GM23248 (cell line): ENCODE measurements at regions not wholly inside any gene's neighbourhood (a gene's known extent, or its start where the extent isn't known, plus 50 kb on each side); places are given as distances from the start of the nearest gene placed in this dataset.

Experiments
- DNase-seq: peaks from one replicate; pipeline ENCODE4 v3.0.0-alpha.2; 2015
- H2AFZ ChIP-seq: fragments of 200-600 bp; sonication (generic); 2 replicates; pipeline ENCODE4 v1.6.1; 2016; ENCODE audit warnings: antibody characterized with exemption
- H3F3A ChIP-seq: fragments of 200-600 bp; sonication (generic); 2 replicates; pipeline ENCODE4 v1.6.1; 2016; ENCODE audit warnings: mild to moderate bottlenecking, antibody characterized with exemption, mixed run types; ENCODE audit not compliant: insufficient read depth
- H3K27ac ChIP-seq: fragments of 200-600 bp; sonication (generic); 2 replicates; pipeline ENCODE4 v1.5.1; 2016; ENCODE audit warnings: mild to moderate bottlenecking
- H3K27me3 ChIP-seq: fragments of 200-600 bp; sonication (generic); replicated peaks from 2 replicates; pipeline ENCODE4 v1.6.1; 2016; ENCODE audit warnings: mild to moderate bottlenecking; ENCODE audit not compliant: insufficient read depth
- H3K36me3 ChIP-seq: fragments of 200-600 bp; sonication (generic); 2 replicates; pipeline ENCODE4 v1.6.1; 2016; ENCODE audit warnings: low read depth, mild to moderate bottlenecking
- H3K4me1 ChIP-seq: fragments of 200-600 bp; sonication (generic); 2 replicates; pipeline ENCODE4 v1.6.1; 2016; ENCODE audit warnings: mild to moderate bottlenecking; ENCODE audit not compliant: insufficient read depth
- H3K4me2 ChIP-seq: fragments of 200-600 bp; sonication (generic); one replicate; pipeline ENCODE4 v1.6.1; 2016; ENCODE audit warnings: mild to moderate bottlenecking; ENCODE audit not compliant: unreplicated experiment
- H3K4me3 ChIP-seq: fragments of 200-600 bp; sonication (generic); 2 replicates; pipeline ENCODE4 v1.5.1; 2016; ENCODE audit warnings: mild to moderate bottlenecking
- H3K79me2 ChIP-seq: fragments of 200-600 bp; sonication (generic); 2 replicates; pipeline ENCODE4 v1.6.1; 2016; ENCODE audit warnings: mild to moderate bottlenecking; ENCODE audit not compliant: insufficient read depth
- H3K9ac ChIP-seq: fragments of 200-600 bp; sonication (generic); 2 replicates; pipeline ENCODE4 v1.6.1; 2016; ENCODE audit warnings: mild to moderate bottlenecking
- H3K9me2 ChIP-seq: fragments of 200-600 bp; sonication (generic); 2 replicates; pipeline ENCODE4 v1.6.1; 2016; ENCODE audit warnings: mixed run types, mild to moderate bottlenecking, moderate library complexity; ENCODE audit not compliant: insufficient read depth
- H3K9me3 ChIP-seq: fragments of 200-600 bp; sonication (generic); one replicate; pipeline ENCODE4 v1.6.1; 2017; ENCODE audit warnings: low read depth
- H4K20me1 ChIP-seq: fragments of 200-600 bp; sonication (generic); 2 replicates; pipeline ENCODE4 v1.6.0; 2016; ENCODE audit not compliant: insufficient read depth
- EZH2 ChIP-seq: fragments of 200-600 bp; sonication (generic); IDR thresholded peaks from 2 replicates; pipeline ENCODE4 v1.6.1; 2018; ENCODE audit warnings: antibody characterized with exemption, mild to moderate bottlenecking; ENCODE audit not compliant: insufficient read depth, poor library complexity, severe bottlenecking
- EZH2phosphoT487 ChIP-seq: fragments of 200-600 bp; sonication (generic); IDR thresholded peaks from 2 replicates; pipeline ENCODE4 v1.6.1; 2018; ENCODE audit warnings: antibody characterized with exemption, moderate library complexity, mild to moderate bottlenecking, low read depth; ENCODE audit not compliant: insufficient read depth
- WGBS, 2 experiments: methylation state at CpG; one replicate each; pipeline ENCODE4 v1.1.6; 2015 to 2017; ENCODE audit warnings: low lambda C conversion rate in 2 of 2, low coverage in 1 of 2; ENCODE audit errors: missing lambda C conversion rate in 2 of 2; 5-methylcytosine and 5-hydroxymethylcytosine counted together
- in situ Hi-C: fragments of 300-500 bp; cut with MboI; formaldehyde crosslinking; loops from 2 replicates; pipeline ENCODE4 v1.15.0; 2020

- DNase-seq, result no peak
- no peak overlapping the region for H3K4me2 ChIP-seq
- H3K36me3 ChIP-seq, result no peaks in the 10 kb centered on the region
- H3F3A ChIP-seq, result no peaks in the 10 kb centered on the region
- H2AFZ ChIP-seq, result no peak overlapping the region
- H3K4me3 ChIP-seq, result no peak overlapping the region
- H3K9me3 ChIP-seq, result no peaks in the 10 kb centered on the region
- H3K27ac ChIP-seq, result no peak overlapping the region
- in situ Hi-C loops, result no loop called here
- TF ChIP-seq EZH2phosphoT487 (no peak), EZH2 (no peak)
- no peaks in the 10 kb centered on the region for H4K20me1 ChIP-seq
- no peaks in the 10 kb centered on the region for H3K79me2 ChIP-seq
- no peaks in the 10 kb centered on the region for H3K4me1 ChIP-seq
- H3K9ac ChIP-seq, result no peak overlapping the region
- 0 to 3% methylated on average over 2 of the region's 2 CpGs for WGBS, 2 experiments
- no peaks in the 10 kb centered on the region for H3K9me2 ChIP-seq
- no peaks in the 10 kb centered on the region for H3K27me3 ChIP-seq
Observed at GRCh38 chr4:132132433-132132832, 1016.7 kb upstream of the PCDH10 start.

DNA sequence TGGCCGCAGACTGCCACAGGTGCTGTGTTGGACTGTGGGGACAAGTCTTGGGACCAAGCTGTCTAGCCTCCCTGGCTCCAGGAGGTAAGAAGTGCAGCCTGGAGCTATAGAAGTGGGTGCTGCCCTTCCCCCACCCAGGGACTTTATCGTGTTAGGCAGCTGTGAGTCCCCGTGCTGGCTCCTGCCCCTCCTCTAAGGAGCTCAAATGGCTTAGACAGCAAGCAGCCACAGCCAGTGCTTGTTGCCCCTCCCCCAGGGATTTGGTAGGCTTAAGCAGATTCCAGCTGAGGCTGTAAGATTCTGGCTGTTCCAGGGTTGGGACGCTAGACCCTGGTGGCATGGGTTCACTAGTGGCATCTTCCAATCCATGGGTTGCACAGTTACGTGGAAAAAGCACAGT lies 979.4 kb upstream of the PCDH10 start:
- H4K20me1 ChIP-seq, result no peaks in the 10 kb centered on the region
- 18 to 21% methylated on average over 5 of the region's 5 CpGs for WGBS, 2 experiments
- no peaks in the 10 kb centered on the region for H3K4me1 ChIP-seq
- H3F3A ChIP-seq, result no peaks in the 10 kb centered on the region
- no peak for DNase-seq
- no peaks in the 10 kb centered on the region for H3K9me3 ChIP-seq
- in situ Hi-C loops, result no loop called here
- no peak overlapping the region for H3K4me3 ChIP-seq
- H3K9ac ChIP-seq, result no peak overlapping the region
- no peaks in the 10 kb centered on the region for H3K27me3 ChIP-seq
- H3K36me3 ChIP-seq, result no peaks in the 10 kb centered on the region
- no peaks in the 10 kb centered on the region for H3K79me2 ChIP-seq
- no peak overlapping the region for H2AFZ ChIP-seq
- H3K9me2 ChIP-seq, result no peaks in the 10 kb centered on the region
- no peak for TF ChIP-seq EZH2phosphoT487
- no peak for TF ChIP-seq EZH2
- H3K27ac ChIP-seq, result no peak overlapping the region
- no peak overlapping the region for H3K4me2 ChIP-seq

- Histone ChIP-seq H3K9me3 (no peaks in the 10 kb centered on the region), H3F3A (no peaks in the 10 kb centered on the region), H4K20me1 (no peaks in the 10 kb centered on the region), H3K79me2 (no peaks in the 10 kb centered on the region), H3K9ac (no peak overlapping the region), H2AFZ (no peak overlapping the region), H3K36me3 (no peaks in the 10 kb centered on the region), H3K4me1 (no peaks in the 10 kb centered on the region), H3K4me3 (no peak overlapping the region), H3K27ac (no peak overlapping the region), H3K4me2 (no peak overlapping the region), H3K9me2 (no peaks in the 10 kb centered on the region), H3K27me3 (no peaks in the 10 kb centered on the region)
- 14 to 33% methylated on average over 2 of the region's 2 CpGs for WGBS, 2 experiments
- in situ Hi-C loops, result no loop called here
- no peak for DNase-seq
- TF ChIP-seq EZH2 (no peak), EZH2phosphoT487 (no peak)
Observed at GRCh38 chr4:132180020-132180427, 969.1 kb upstream of the PCDH10 start.

GRCh38 chr4:132195176-132195575 lies 953.9 kb upstream of the PCDH10 start:
- no peak for DNase-seq
- Histone ChIP-seq H3K9ac (no peak overlapping the region), H3K4me1 (no peaks in the 10 kb centered on the region), H2AFZ (no peak overlapping the region), H4K20me1 (no peaks in the 10 kb centered on the region), H3K9me2 (no peaks in the 10 kb centered on the region), H3K9me3 (no peaks in the 10 kb centered on the region), H3K36me3 (no peaks in the 10 kb centered on the region), H3K27ac (no peak overlapping the region), H3K4me2 (no peak overlapping the region), H3F3A (no peaks in the 10 kb centered on the region), H3K27me3 (no peaks in the 10 kb centered on the region), H3K4me3 (no peak overlapping the region), H3K79me2 (no peaks in the 10 kb centered on the region)
- TF ChIP-seq EZH2phosphoT487 (no peak), EZH2 (no peak)
- in situ Hi-C loops, result no loop called here
- WGBS, 2 experiments, result 28 to 38% methylated on average over 3 of the region's 3 CpGs

GRCh38 chr4:132203618-132204017 lies 945.5 kb upstream of the PCDH10 start:
- no peaks in the 10 kb centered on the region for H3F3A ChIP-seq
- DNase-seq, result no peak
- H3K9me3 ChIP-seq, result no peaks in the 10 kb centered on the region
- no peaks in the 10 kb centered on the region for H4K20me1 ChIP-seq
- no peak overlapping the region for H3K4me2 ChIP-seq
- no peak overlapping the region for H3K4me3 ChIP-seq
- in situ Hi-C loops, result no loop called here
- no peaks in the 10 kb centered on the region for H3K27me3 ChIP-seq
- no peaks in the 10 kb centered on the region for H3K4me1 ChIP-seq
- no peaks in the 10 kb centered on the region for H3K36me3 ChIP-seq
- H3K9me2 ChIP-seq, result no peaks in the 10 kb centered on the region
- no peak overlapping the region for H3K9ac ChIP-seq
- H3K27ac ChIP-seq, result no peak overlapping the region
- no peak overlapping the region for H2AFZ ChIP-seq
- 16 to 20% methylated on average over 2 of the region's 2 CpGs for WGBS, 2 experiments
- H3K79me2 ChIP-seq, result no peaks in the 10 kb centered on the region
- TF ChIP-seq EZH2phosphoT487 (no peak), EZH2 (no peak)
